ENCODE measurements at regions not wholly inside any gene's neighbourhood (a gene's known extent, or its start where the extent isn't known, plus 50 kb on each side); places are given as distances from the start of the nearest gene placed in this dataset.

- TF ChIP-seq CTCF (IDR thresholded peaks at IDR 0.05; ENCODE audit: extremely low read depth, insufficient read depth, missing control alignments) = no peak
- in situ Hi-C loops (cut with MboI; ENCODE audit: low pct_unique_long_range_greater_than_20kb, low sequenced_read_pairs, unreplicated experiment) = no loop called here
- no peak for DNase-seq (ENCODE audit: low spot score)
Measured at GRCh38 chr4:188869581-188869980, 730.3 kb downstream of the TRIML1 start.

GRCh38 chr4:188872809-188873208 lies 733.6 kb downstream of the TRIML1 start:
- no peak for DNase-seq (ENCODE audit: low spot score)
- TF ChIP-seq CTCF (IDR thresholded peaks at IDR 0.05; ENCODE audit: extremely low read depth, insufficient read depth, missing control alignments) = no peak
- in situ Hi-C loops (cut with MboI; ENCODE audit: low pct_unique_long_range_greater_than_20kb, low sequenced_read_pairs, unreplicated experiment) = no loop called here

GRCh38 chr4:188876881-188877280 lies 737.6 kb downstream of the TRIML1 start:
- in situ Hi-C loops (cut with MboI; ENCODE audit: low pct_unique_long_range_greater_than_20kb, low sequenced_read_pairs, unreplicated experiment) = no loop called here
- TF ChIP-seq CTCF (IDR thresholded peaks at IDR 0.05; ENCODE audit: extremely low read depth, insufficient read depth, missing control alignments) = no peak
- DNase-seq (ENCODE audit: low spot score) = no peak

GRCh38 chr4:188879598-188879997 lies 740.4 kb downstream of the TRIML1 start:
- no peak for DNase-seq (ENCODE audit: low spot score)
- no peak for TF ChIP-seq CTCF (IDR thresholded peaks at IDR 0.05; ENCODE audit: extremely low read depth, insufficient read depth, missing control alignments)
- in situ Hi-C loops (cut with MboI; ENCODE audit: low pct_unique_long_range_greater_than_20kb, low sequenced_read_pairs, unreplicated experiment) = no loop called here

- no peak for TF ChIP-seq CTCF (IDR thresholded peaks at IDR 0.05; ENCODE audit: extremely low read depth, insufficient read depth, missing control alignments)
- DNase-seq (ENCODE audit: low spot score) = no peak
- in situ Hi-C loops (cut with MboI; ENCODE audit: low pct_unique_long_range_greater_than_20kb, low sequenced_read_pairs, unreplicated experiment) = no loop called here
Measured at GRCh38 chr4:188887905-188888304, 748.7 kb downstream of the TRIML1 start.

- in situ Hi-C loops (cut with MboI; ENCODE audit: low pct_unique_long_range_greater_than_20kb, low sequenced_read_pairs, unreplicated experiment) = no loop called here
- DNase-seq (ENCODE audit: low spot score) = no peak
- TF ChIP-seq CTCF (IDR thresholded peaks at IDR 0.05; ENCODE audit: extremely low read depth, insufficient read depth, missing control alignments) = no peak
Measured at GRCh38 chr4:188892837-188893236, 753.6 kb downstream of the TRIML1 start.

GRCh38 chr4:188903986-188904385 lies 764.7 kb downstream of the TRIML1 start:
- no peak for TF ChIP-seq CTCF (IDR thresholded peaks at IDR 0.05; ENCODE audit: extremely low read depth, insufficient read depth, missing control alignments)

More at GRCh38 chr4:188903986-188904385, 764.7 kb downstream of the TRIML1 start:
- no peak for DNase-seq (ENCODE audit: low spot score)
- in situ Hi-C loops (cut with MboI; ENCODE audit: low pct_unique_long_range_greater_than_20kb, low sequenced_read_pairs, unreplicated experiment) = no loop called here
